ENCODE measurements at regions not wholly inside any gene's neighbourhood (a gene's known extent, or its start where the extent isn't known, plus 50 kb on each side); places are given as distances from the start of the nearest gene placed in this dataset.

DNA sequence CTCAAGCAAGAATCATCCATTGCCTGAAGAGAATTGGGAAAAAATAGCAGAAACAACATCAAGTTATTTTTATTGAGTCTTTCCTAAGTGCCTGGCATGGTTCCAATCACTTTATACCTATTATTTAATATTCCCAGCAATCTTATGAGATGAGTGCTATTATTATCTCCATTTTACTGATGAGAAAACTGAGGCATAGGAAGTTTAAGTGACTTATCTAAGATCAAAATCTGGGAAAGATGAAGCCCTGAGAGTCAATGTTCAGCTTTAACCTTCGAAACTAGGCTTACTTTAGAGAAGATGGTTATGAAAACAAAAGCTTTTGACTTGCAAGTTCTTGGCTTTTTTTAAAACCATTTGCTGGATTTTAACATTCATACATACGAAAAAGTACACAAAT is 141.6 kb downstream of the APIP start:
- Histone ChIP-seq H3K9me3 (ENCODE audit: control insufficient read depth in 1 of 2, insufficient read depth in 1 of 2, low read length in 2 of 2) (no peaks in the 10 kb centered on the region), H3K4me1 (ENCODE audit: insufficient read depth, low read length) (no peaks in the 10 kb centered on the region), H3K27ac (ENCODE audit: low read depth in 1 of 2, low read length in 2 of 2) (no peak overlapping the region), H3K4me3 (ENCODE audit: low read length) (no peak overlapping the region), H3K27me3 (ENCODE audit: control insufficient read depth in 1 of 2, insufficient read depth in 2 of 2, low read length in 2 of 2) (peaks cover 9 to 15% of the 10 kb centered on the region in 2 experiments), H3K36me3 (ENCODE audit: insufficient read depth, low read length) (no peaks in the 10 kb centered on the region)
- ChIA-PET CTCF (no interaction called here), POLR2A (no interaction called here)
- ATAC-seq (ENCODE audit: poor library complexity) = no peak
- Mint-ChIP-seq H3K27me3 (peaks cover 50% of the 10 kb centered on the region), H3K9me3 (peaks cover 2% of the 10 kb centered on the region), H3K4me1 (ENCODE audit: low read depth) (no peaks in the 10 kb centered on the region), H3K27ac (no peak overlapping the region), H3K4me3 (no peak overlapping the region), H3K36me3 (ENCODE audit: low read depth) (no peaks in the 10 kb centered on the region)
- TF ChIP-seq, protein P1, sequence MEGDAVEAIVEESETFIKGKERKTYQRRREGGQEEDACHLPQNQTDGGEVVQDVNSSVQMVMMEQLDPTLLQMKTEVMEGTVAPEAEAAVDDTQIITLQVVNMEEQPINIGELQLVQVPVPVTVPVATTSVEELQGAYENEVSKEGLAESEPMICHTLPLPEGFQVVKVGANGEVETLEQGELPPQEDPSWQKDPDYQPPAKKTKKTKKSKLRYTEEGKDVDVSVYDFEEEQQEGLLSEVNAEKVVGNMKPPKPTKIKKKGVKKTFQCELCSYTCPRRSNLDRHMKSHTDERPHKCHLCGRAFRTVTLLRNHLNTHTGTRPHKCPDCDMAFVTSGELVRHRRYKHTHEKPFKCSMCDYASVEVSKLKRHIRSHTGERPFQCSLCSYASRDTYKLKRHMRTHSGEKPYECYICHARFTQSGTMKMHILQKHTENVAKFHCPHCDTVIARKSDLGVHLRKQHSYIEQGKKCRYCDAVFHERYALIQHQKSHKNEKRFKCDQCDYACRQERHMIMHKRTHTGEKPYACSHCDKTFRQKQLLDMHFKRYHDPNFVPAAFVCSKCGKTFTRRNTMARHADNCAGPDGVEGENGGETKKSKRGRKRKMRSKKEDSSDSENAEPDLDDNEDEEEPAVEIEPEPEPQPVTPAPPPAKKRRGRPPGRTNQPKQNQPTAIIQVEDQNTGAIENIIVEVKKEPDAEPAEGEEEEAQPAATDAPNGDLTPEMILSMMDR (IDR thresholded peaks at IDR 0.05) = no peak
- intact Hi-C loops (cut with DNase I, micrococcal nuclease) = no loop called here
- no peak for DNase-seq

DNA sequence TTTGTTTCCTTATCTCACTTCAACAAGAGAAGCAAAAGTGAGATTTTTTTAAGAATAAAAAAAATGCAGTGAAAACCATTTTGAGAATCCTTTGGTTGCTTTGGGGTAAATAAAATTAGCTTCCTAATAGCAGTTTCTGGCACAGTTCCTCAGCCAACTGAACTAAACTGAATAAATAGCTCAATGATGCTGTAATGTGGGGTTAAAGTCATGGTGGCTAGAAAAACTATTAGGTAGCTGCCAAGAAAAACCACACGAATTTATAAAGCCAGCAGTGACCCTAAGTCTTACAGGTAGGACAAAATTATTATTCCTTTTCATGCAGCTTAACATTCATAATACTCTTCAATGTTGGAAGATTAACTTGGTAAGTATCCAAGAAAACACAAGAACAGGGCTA is 142.4 kb downstream of the APIP start:
- H3K36me3 ChIP-seq (ENCODE audit: insufficient read depth, low read length) = no peaks in the 10 kb centered on the region
- peaks cover 9 to 19% of the 10 kb centered on the region in 2 experiments for H3K27me3 ChIP-seq (ENCODE audit: control insufficient read depth in 1 of 2, insufficient read depth in 2 of 2, low read length in 2 of 2)
- no peak overlapping the region for H3K27ac ChIP-seq (ENCODE audit: low read depth in 1 of 2, low read length in 2 of 2)
- TF ChIP-seq, protein P1 (IDR thresholded peaks at IDR 0.05) = no peak
- H3K27ac Mint-ChIP-seq = no peak overlapping the region
- no peaks in the 10 kb centered on the region for H3K4me1 Mint-ChIP-seq (ENCODE audit: low read depth)
- H3K4me3 Mint-ChIP-seq = no peak overlapping the region
- ATAC-seq (ENCODE audit: poor library complexity) (no peak), DNase-seq (no peak)
- no peaks in the 10 kb centered on the region for H3K9me3 ChIP-seq (ENCODE audit: control insufficient read depth in 1 of 2, insufficient read depth in 1 of 2, low read length in 2 of 2)
- ChIA-PET CTCF (no interaction called here), POLR2A (no interaction called here)
- no peaks in the 10 kb centered on the region for H3K4me1 ChIP-seq (ENCODE audit: insufficient read depth, low read length)
- H3K27me3 Mint-ChIP-seq = peaks cover 49% of the 10 kb centered on the region
- no peaks in the 10 kb centered on the region for H3K36me3 Mint-ChIP-seq (ENCODE audit: low read depth)
- no peak overlapping the region for H3K4me3 ChIP-seq (ENCODE audit: low read length)
- H3K9me3 Mint-ChIP-seq = peaks cover 2% of the 10 kb centered on the region
- intact Hi-C loops (cut with DNase I, micrococcal nuclease) = no loop called here

DNA sequence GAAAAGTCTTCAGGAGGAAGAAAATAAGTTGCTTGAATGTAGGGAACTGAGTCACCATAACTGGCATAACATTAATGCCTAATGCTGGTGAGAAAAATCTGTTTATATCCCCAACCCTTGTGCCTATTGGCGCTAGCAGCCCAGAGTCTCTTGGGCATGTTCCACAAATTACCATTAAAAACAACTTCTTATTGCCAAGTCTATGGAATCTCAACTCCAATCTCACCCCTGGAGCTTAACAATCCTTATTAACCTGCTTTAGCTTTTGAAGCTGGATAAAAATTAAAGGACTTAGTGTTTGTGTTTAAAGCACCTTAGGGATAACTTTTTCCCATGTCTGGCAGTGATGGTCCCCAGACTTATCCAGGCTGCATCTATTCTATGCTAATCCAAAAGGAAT is 143.0 kb downstream of the APIP start:
- Histone ChIP-seq H3K4me1 (ENCODE audit: insufficient read depth, low read length) (no peaks in the 10 kb centered on the region), H3K27ac (ENCODE audit: low read depth in 1 of 2, low read length in 2 of 2) (no peak overlapping the region), H3K4me3 (ENCODE audit: low read length) (no peak overlapping the region), H3K36me3 (ENCODE audit: insufficient read depth, low read length) (no peaks in the 10 kb centered on the region), H3K27me3 (ENCODE audit: control insufficient read depth in 1 of 2, insufficient read depth in 2 of 2, low read length in 2 of 2) (peaks cover 9 to 19% of the 10 kb centered on the region in 2 experiments), H3K9me3 (ENCODE audit: control insufficient read depth in 1 of 2, insufficient read depth in 1 of 2, low read length in 2 of 2) (no peaks in the 10 kb centered on the region)
- TF ChIP-seq, protein P1 (IDR thresholded peaks at IDR 0.05) = no peak
- ChIA-PET CTCF (no interaction called here), POLR2A (no interaction called here)
- peaks cover 2% of the 10 kb centered on the region for H3K9me3 Mint-ChIP-seq
- DNase-seq (no peak), ATAC-seq (ENCODE audit: poor library complexity) (no peak)
- no peak overlapping the region for H3K4me3 Mint-ChIP-seq
- peaks cover 53% of the 10 kb centered on the region for H3K27me3 Mint-ChIP-seq
- no peaks in the 10 kb centered on the region for H3K4me1 Mint-ChIP-seq (ENCODE audit: low read depth)
- H3K36me3 Mint-ChIP-seq (ENCODE audit: low read depth) = no peaks in the 10 kb centered on the region
- intact Hi-C loops (cut with DNase I, micrococcal nuclease) = no loop called here
- no peak overlapping the region for H3K27ac Mint-ChIP-seq

Data from CD4-positive, alpha-beta T cell (primary cell).